Activated naive CD8-positive, alpha-beta T cell treated with anti-CD3 and anti-CD28 coated beads, Interleukin-2, amount 10 ng/mL, durations not matched to agents 7 days and 5 days (primary cell): ENCODE measurements at regions not wholly inside any gene's neighbourhood (a gene's known extent, or its start where the extent isn't known, plus 50 kb on each side); places are given as distances from the start of the nearest gene placed in this dataset.
"Not testable (repeated sequence)": the region's sequence is repeated elsewhere in the genome, so short reads cannot be mapped to it uniquely, and the experiment has no call there.

Source experiments
- ATAC-seq: fragments of 150-1000 bp; cut with Tn5 transposase; one replicate; pipeline ENCODE4 v1.10.0; 2021; ENCODE audit warnings: low read depth, moderate library complexity
- POLR2A ChIA-PET: fragments of 350-600 bp; sonication (Branson Sonifier 250); formaldehyde crosslinking; loops from one replicate; lab custom pipeline; 2021; ENCODE audit warnings: antibody characterized with exemption; lab: Charles Lee
- DNase-seq: peaks from one replicate; pipeline ENCODE4 v3.0.0; 2021
- H3K27ac Mint-ChIP-seq: one replicate; pipeline ENCODE4 v1.8.0; 2022; ENCODE audit warnings: mild to moderate bottlenecking, mixed read lengths
- H3K27me3 Mint-ChIP-seq: one replicate; pipeline ENCODE4 v1.8.0; 2022; ENCODE audit warnings: mild to moderate bottlenecking, moderate library complexity, mixed read lengths
- H3K36me3 Mint-ChIP-seq: one replicate; pipeline ENCODE4 v1.8.0; 2021; ENCODE audit warnings: mild to moderate bottlenecking, mixed read lengths
- H3K4me1 Mint-ChIP-seq: one replicate; pipeline ENCODE4 v1.8.0; 2021; ENCODE audit warnings: mixed read lengths
- H3K4me3 Mint-ChIP-seq: one replicate; pipeline ENCODE4 v1.8.0; 2022; ENCODE audit warnings: mild to moderate bottlenecking, moderate library complexity, mixed read lengths
- H3K9me3 Mint-ChIP-seq: one replicate; pipeline ENCODE4 v1.8.0; 2021; ENCODE audit warnings: mixed read lengths

GRCh38 chr6:1227935-1228753, 83.8 kb upstream of the FOXQ1 start:
- H3K27ac Mint-ChIP-seq: no peak overlapping the region
- DNase-seq: no peak
- no peaks in the 10 kb centered on the region for H3K36me3 Mint-ChIP-seq
- ATAC-seq: no peak
- POLR2A ChIA-PET: no interaction called here
- no peak overlapping the region for H3K4me3 Mint-ChIP-seq
- peaks cover 5% of the 10 kb centered on the region for H3K27me3 Mint-ChIP-seq
- no peaks in the 10 kb centered on the region for H3K4me1 Mint-ChIP-seq
- no peaks in the 10 kb centered on the region for H3K9me3 Mint-ChIP-seq

GRCh38 chr6:1227600-1227934, 84.3 kb upstream of the FOXQ1 start:
- Mint-ChIP-seq H3K4me3 (no peak overlapping the region), H3K36me3 (no peaks in the 10 kb centered on the region), H3K9me3 (no peaks in the 10 kb centered on the region), H3K27ac (no peak overlapping the region), H3K27me3 (peaks cover 5% of the 10 kb centered on the region), H3K4me1 (no peaks in the 10 kb centered on the region)
- POLR2A ChIA-PET: no interaction called here
- ATAC-seq: no peak
- DNase-seq: no peak

GRCh38 chr6:1226277-1227099, 85.4 kb upstream of the FOXQ1 start:
- H3K27ac Mint-ChIP-seq: no peak overlapping the region
- no peak overlapping the region for H3K4me3 Mint-ChIP-seq
- DNase-seq (no peak), ATAC-seq (no peak)
- H3K9me3 Mint-ChIP-seq: no peaks in the 10 kb centered on the region
- H3K4me1 Mint-ChIP-seq: no peaks in the 10 kb centered on the region
- no peaks in the 10 kb centered on the region for H3K36me3 Mint-ChIP-seq
- peaks cover 8% of the 10 kb centered on the region for H3K27me3 Mint-ChIP-seq
- POLR2A ChIA-PET: no interaction called here

GRCh38 chr6:1224514-1224913, 87.4 kb upstream of the FOXQ1 start:
- ATAC-seq: no peak
- H3K4me3 Mint-ChIP-seq: no peak overlapping the region

GRCh38 chr6:1222728-1223595, 88.9 kb upstream of the FOXQ1 start:
- Mint-ChIP-seq H3K27ac (no peak overlapping the region), H3K4me1 (no peaks in the 10 kb centered on the region), H3K36me3 (no peaks in the 10 kb centered on the region), H3K27me3 (peaks cover 3% of the 10 kb centered on the region), H3K9me3 (no peaks in the 10 kb centered on the region), H3K4me3 (no peak overlapping the region)
- DNase-seq (no peak), ATAC-seq (no peak)
- POLR2A ChIA-PET: no interaction called here

More at GRCh38 chr6:1224514-1224913, 87.4 kb upstream of the FOXQ1 start:
- H3K27ac Mint-ChIP-seq: no peak overlapping the region
- POLR2A ChIA-PET: no interaction called here
- no peaks in the 10 kb centered on the region for H3K4me1 Mint-ChIP-seq
- H3K27me3 Mint-ChIP-seq: peaks cover 5% of the 10 kb centered on the region
- DNase-seq: no peak
- H3K9me3 Mint-ChIP-seq: no peaks in the 10 kb centered on the region
- no peaks in the 10 kb centered on the region for H3K36me3 Mint-ChIP-seq

GRCh38 chr6:1217396-1217795, 94.5 kb upstream of the FOXQ1 start:
- H3K27ac Mint-ChIP-seq: no peak overlapping the region
- H3K9me3 Mint-ChIP-seq: no peaks in the 10 kb centered on the region
- H3K27me3 Mint-ChIP-seq: peaks cover 9% of the 10 kb centered on the region
- H3K4me1 Mint-ChIP-seq: no peaks in the 10 kb centered on the region
- ATAC-seq (no peak), DNase-seq (no peak)
- no peak overlapping the region for H3K4me3 Mint-ChIP-seq
- POLR2A ChIA-PET: no interaction called here
- H3K36me3 Mint-ChIP-seq: no peaks in the 10 kb centered on the region

- POLR2A ChIA-PET: no interaction called here
- Mint-ChIP-seq H3K27me3 (peaks cover 7% of the 10 kb centered on the region), H3K27ac (no peak overlapping the region), H3K4me3 (no peak overlapping the region), H3K9me3 (no peaks in the 10 kb centered on the region), H3K4me1 (no peaks in the 10 kb centered on the region), H3K36me3 (no peaks in the 10 kb centered on the region)
- no peak for ATAC-seq
- DNase-seq: no peak
These were observed 95.4 kb upstream of the FOXQ1 start for GRCh38 chr6:1216488-1216974.

- Mint-ChIP-seq H3K27me3 (peaks cover 7% of the 10 kb centered on the region), H3K4me3 (no peak overlapping the region), H3K4me1 (no peaks in the 10 kb centered on the region), H3K9me3 (no peaks in the 10 kb centered on the region), H3K27ac (no peak overlapping the region), H3K36me3 (no peaks in the 10 kb centered on the region)
- POLR2A ChIA-PET: no interaction called here
- ATAC-seq (no peak), DNase-seq (no peak)
These were observed 95.9 kb upstream of the FOXQ1 start for GRCh38 chr6:1215884-1216487.

- Mint-ChIP-seq H3K4me3 (no peak overlapping the region), H3K4me1 (no peaks in the 10 kb centered on the region), H3K36me3 (no peaks in the 10 kb centered on the region), H3K27ac (no peak overlapping the region), H3K9me3 (no peaks in the 10 kb centered on the region), H3K27me3 (peaks cover 9% of the 10 kb centered on the region)
- POLR2A ChIA-PET: no interaction called here
- DNase-seq (no peak), ATAC-seq (no peak)
These were observed 96.9 kb upstream of the FOXQ1 start for GRCh38 chr6:1215023-1215422.

GRCh38 chr6:1212919-1213318, 99.0 kb upstream of the FOXQ1 start:
- H3K4me3 Mint-ChIP-seq: no peak overlapping the region
- DNase-seq: no peak
- H3K27ac Mint-ChIP-seq: no peak overlapping the region
- H3K4me1 Mint-ChIP-seq: no peaks in the 10 kb centered on the region
- POLR2A ChIA-PET: no interaction called here
- H3K27me3 Mint-ChIP-seq: peaks cover 12% of the 10 kb centered on the region
- H3K9me3 Mint-ChIP-seq: no peaks in the 10 kb centered on the region
- ATAC-seq: no peak
- H3K36me3 Mint-ChIP-seq: no peaks in the 10 kb centered on the region

- DNase-seq, H3K27ac Mint-ChIP-seq, H3K36me3 Mint-ChIP-seq, H3K9me3 Mint-ChIP-seq, ATAC-seq, POLR2A ChIA-PET, H3K4me3 Mint-ChIP-seq, H3K4me1 Mint-ChIP-seq: not testable (repeated sequence)
- H3K27me3 Mint-ChIP-seq: peaks cover 12% of the 10 kb centered on the region
These were observed 99.8 kb upstream of the FOXQ1 start for GRCh38 chr6:1212138-1212537.

GRCh38 chr6:1210631-1211030, 101.3 kb upstream of the FOXQ1 start:
- H3K4me3 Mint-ChIP-seq, H3K9me3 Mint-ChIP-seq: not testable (repeated sequence)

GRCh38 chr6:1208876-1209275, 103.0 kb upstream of the FOXQ1 start:
- Mint-ChIP-seq H3K9me3 (peaks cover 1% of the 10 kb centered on the region), H3K4me1 (no peaks in the 10 kb centered on the region), H3K27ac (no peak overlapping the region), H3K4me3 (no peak overlapping the region), H3K36me3 (no peaks in the 10 kb centered on the region), H3K27me3 (peaks cover 7% of the 10 kb centered on the region)
- no peak for DNase-seq
- ATAC-seq: no peak
- POLR2A ChIA-PET: no interaction called here

More at GRCh38 chr6:1210631-1211030, 101.3 kb upstream of the FOXQ1 start:
- H3K36me3 Mint-ChIP-seq, H3K27me3 Mint-ChIP-seq, DNase-seq, ATAC-seq, H3K4me1 Mint-ChIP-seq, H3K27ac Mint-ChIP-seq, POLR2A ChIA-PET: not testable (repeated sequence)
